Activated CD4-positive, alpha-beta memory T cell treated with anti-CD3 and anti-CD28 coated beads for 36 hours (primary cell): ENCODE measurements at regions not wholly inside any gene's neighbourhood (a gene's known extent, or its start where the extent isn't known, plus 50 kb on each side); places are given as distances from the start of the nearest gene placed in this dataset.

Experiments
- CTCF ChIA-PET: fragments of 350-600 bp; sonication (Branson Sonifier 250); formaldehyde crosslinking; loops from one replicate; lab custom pipeline; 2021; ENCODE audit warnings: antibody characterized with exemption, inconsistent platforms; lab: Charles Lee
- POLR2A ChIA-PET: fragments of 350-600 bp; sonication (Branson Sonifier 250); formaldehyde crosslinking; loops from one replicate; lab custom pipeline; 2021; ENCODE audit warnings: antibody characterized with exemption; lab: Charles Lee
- DNase-seq: peaks from one replicate; pipeline ENCODE4 v3.0.0-alpha.2; 2020
- H3K27ac Mint-ChIP-seq: one replicate; pipeline ENCODE4 v1.8.0; 2021; ENCODE audit warnings: mixed read lengths
- H3K27me3 Mint-ChIP-seq: one replicate; pipeline ENCODE4 v1.8.0; 2021; ENCODE audit warnings: mixed read lengths
- H3K36me3 Mint-ChIP-seq: one replicate; pipeline ENCODE4 v1.8.0; 2021; ENCODE audit warnings: mixed read lengths
- H3K4me1 Mint-ChIP-seq: one replicate; pipeline ENCODE4 v1.8.0; 2021; ENCODE audit warnings: low read depth, mixed read lengths
- H3K4me3 Mint-ChIP-seq: one replicate; pipeline ENCODE4 v1.8.0; 2021; ENCODE audit warnings: mild to moderate bottlenecking, mixed read lengths
- H3K9me3 Mint-ChIP-seq: one replicate; pipeline ENCODE4 v1.8.0; 2021; ENCODE audit warnings: mixed read lengths
- intact Hi-C: fragments of 100-400 bp; cut with micrococcal nuclease; formaldehyde crosslinking; loops from one replicate; pipeline ENCODE4 v1.15.1; 2023

DNA sequence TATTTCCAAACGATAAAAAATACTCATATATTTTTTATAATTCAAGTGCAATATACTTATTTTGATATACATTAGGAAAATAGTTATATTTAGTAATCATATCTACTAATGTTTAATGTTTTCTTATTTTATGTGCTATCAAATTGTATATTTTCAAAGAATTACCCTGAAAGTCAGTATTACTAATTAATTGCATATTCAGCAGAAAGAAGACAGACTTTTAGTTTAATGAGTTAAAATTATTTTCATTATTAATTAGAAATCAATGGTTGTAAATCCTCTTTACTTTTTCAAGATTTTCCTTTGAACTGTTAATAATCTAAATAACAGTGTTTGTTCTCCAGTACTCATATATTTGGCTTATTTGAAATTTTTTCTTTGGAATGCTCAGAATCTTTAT, 181.3 kb upstream of the NDST4 start:
- H3K27ac Mint-ChIP-seq = no peak overlapping the region
- no peaks in the 10 kb centered on the region for H3K27me3 Mint-ChIP-seq
- ChIA-PET CTCF (no interaction called here), POLR2A (no interaction called here)
- no peaks in the 10 kb centered on the region for H3K9me3 Mint-ChIP-seq
- intact Hi-C loops = no loop called here
- H3K36me3 Mint-ChIP-seq = no peaks in the 10 kb centered on the region
- no peak for DNase-seq
- H3K4me3 Mint-ChIP-seq = no peak overlapping the region
- H3K4me1 Mint-ChIP-seq = no peaks in the 10 kb centered on the region

DNA sequence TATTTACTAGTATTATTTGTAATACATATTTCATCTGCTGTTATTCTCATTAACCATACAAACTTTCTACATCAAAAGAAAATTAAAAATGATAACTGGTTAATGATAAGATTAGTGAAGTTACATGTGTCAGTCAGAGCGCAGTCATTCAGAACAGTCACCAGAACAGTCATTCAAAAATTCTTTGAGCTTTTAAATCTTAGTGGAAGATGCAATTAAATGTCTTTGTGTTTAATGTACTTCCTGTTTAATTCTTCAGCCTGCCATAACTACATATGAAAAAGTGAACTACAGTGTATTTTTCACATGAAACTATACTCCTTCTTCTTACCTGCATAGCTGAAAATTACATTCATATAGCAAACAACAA, 179.7 kb upstream of the NDST4 start:
- CTCF ChIA-PET = no interaction called here

GRCh38 chr4:115292320-115293092, 179.1 kb upstream of the NDST4 start:
- no peak for DNase-seq
- Mint-ChIP-seq H3K27ac (no peak overlapping the region), H3K9me3 (no peaks in the 10 kb centered on the region), H3K4me1 (no peaks in the 10 kb centered on the region), H3K36me3 (no peaks in the 10 kb centered on the region), H3K4me3 (no peak overlapping the region), H3K27me3 (no peaks in the 10 kb centered on the region)
- CTCF ChIA-PET = no interaction called here
- intact Hi-C loops = no loop called here
- POLR2A ChIA-PET = no interaction called here

More for the DNA sequence above, 179.7 kb upstream of the NDST4 start:
- POLR2A ChIA-PET = no interaction called here
- H3K4me1 Mint-ChIP-seq = no peaks in the 10 kb centered on the region
- H3K9me3 Mint-ChIP-seq = no peaks in the 10 kb centered on the region
- no peaks in the 10 kb centered on the region for H3K36me3 Mint-ChIP-seq
- DNase-seq = no peak
- H3K27ac Mint-ChIP-seq = no peak overlapping the region
- H3K27me3 Mint-ChIP-seq = no peaks in the 10 kb centered on the region
- H3K4me3 Mint-ChIP-seq = no peak overlapping the region
- intact Hi-C loops = no loop called here

- intact Hi-C loops = no loop called here
- ChIA-PET POLR2A (no interaction called here), CTCF (no interaction called here)
- Mint-ChIP-seq H3K9me3 (no peaks in the 10 kb centered on the region), H3K36me3 (no peaks in the 10 kb centered on the region), H3K4me3 (no peak overlapping the region), H3K4me1 (no peaks in the 10 kb centered on the region), H3K27ac (no peak overlapping the region), H3K27me3 (no peaks in the 10 kb centered on the region)
- no peak for DNase-seq
Measured at GRCh38 chr4:115287426-115287825, 174.0 kb upstream of the NDST4 start.

- POLR2A ChIA-PET = no interaction called here
- Mint-ChIP-seq H3K9me3 (peaks cover 2% of the 10 kb centered on the region), H3K27me3 (no peaks in the 10 kb centered on the region), H3K27ac (no peak overlapping the region), H3K36me3 (no peaks in the 10 kb centered on the region), H3K4me1 (peaks cover 2% of the 10 kb centered on the region), H3K4me3 (no peak overlapping the region)
- intact Hi-C loops = no loop called here
- CTCF ChIA-PET = no interaction called here
- DNase-seq = no peak
Measured at GRCh38 chr4:115279330-115279729, 165.9 kb upstream of the NDST4 start.

- CTCF ChIA-PET = no interaction called here
- H3K27me3 Mint-ChIP-seq = no peaks in the 10 kb centered on the region
- H3K4me3 Mint-ChIP-seq = no peak overlapping the region
- DNase-seq = no peak
- POLR2A ChIA-PET = no interaction called here
- H3K27ac Mint-ChIP-seq = no peak overlapping the region
- peaks cover 2% of the 10 kb centered on the region for H3K9me3 Mint-ChIP-seq
- no peaks in the 10 kb centered on the region for H3K36me3 Mint-ChIP-seq
- intact Hi-C loops = no loop called here
- peaks cover 4% of the 10 kb centered on the region for H3K4me1 Mint-ChIP-seq
Measured at GRCh38 chr4:115278830-115279229, 165.4 kb upstream of the NDST4 start.

- Mint-ChIP-seq H3K36me3 (no peaks in the 10 kb centered on the region), H3K4me3 (no peak overlapping the region), H3K27ac (no peak overlapping the region), H3K27me3 (no peaks in the 10 kb centered on the region), H3K9me3 (peaks cover 2% of the 10 kb centered on the region), H3K4me1 (peaks cover 8% of the 10 kb centered on the region)
- intact Hi-C loops = no loop called here
- CTCF ChIA-PET = no interaction called here
- POLR2A ChIA-PET = no interaction called here
- no peak for DNase-seq
Measured at GRCh38 chr4:115275615-115276014, 162.2 kb upstream of the NDST4 start.

GRCh38 chr4:115274545-115274944, 161.1 kb upstream of the NDST4 start:
- Mint-ChIP-seq H3K9me3 (peaks cover 2% of the 10 kb centered on the region), H3K4me3 (no peak overlapping the region), H3K36me3 (no peaks in the 10 kb centered on the region), H3K27ac (no peak overlapping the region), H3K27me3 (no peaks in the 10 kb centered on the region), H3K4me1 (peaks cover 8% of the 10 kb centered on the region)
- intact Hi-C loops = no loop called here
- ChIA-PET CTCF (no interaction called here), POLR2A (no interaction called here)
- DNase-seq = no peak

DNA sequence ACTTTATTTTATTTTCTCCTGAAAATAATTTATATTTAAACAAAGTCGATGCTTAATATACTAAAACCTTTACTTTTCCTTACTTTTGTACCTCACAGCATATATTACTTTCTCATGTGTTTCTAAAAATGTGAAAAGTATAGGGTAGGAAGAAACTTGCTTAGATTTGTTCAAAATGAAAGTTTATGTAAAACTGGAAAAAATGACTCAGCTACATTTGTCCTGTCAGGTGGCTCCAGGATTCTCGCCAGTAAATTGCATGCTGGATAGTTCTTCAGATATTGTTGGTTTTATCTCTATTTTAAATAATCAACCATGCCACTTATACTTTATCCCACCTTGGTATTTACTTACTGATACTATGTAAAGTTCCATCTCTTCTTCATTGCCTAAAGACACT, 159.2 kb upstream of the NDST4 start:
- Mint-ChIP-seq H3K4me3 (no peak overlapping the region), H3K9me3 (peaks cover 2% of the 10 kb centered on the region), H3K36me3 (no peaks in the 10 kb centered on the region), H3K4me1 (peaks cover 8% of the 10 kb centered on the region), H3K27me3 (no peaks in the 10 kb centered on the region), H3K27ac (no peak overlapping the region)
- intact Hi-C loops = no loop called here
- POLR2A ChIA-PET = no interaction called here
- CTCF ChIA-PET = no interaction called here
- DNase-seq = no peak

DNA sequence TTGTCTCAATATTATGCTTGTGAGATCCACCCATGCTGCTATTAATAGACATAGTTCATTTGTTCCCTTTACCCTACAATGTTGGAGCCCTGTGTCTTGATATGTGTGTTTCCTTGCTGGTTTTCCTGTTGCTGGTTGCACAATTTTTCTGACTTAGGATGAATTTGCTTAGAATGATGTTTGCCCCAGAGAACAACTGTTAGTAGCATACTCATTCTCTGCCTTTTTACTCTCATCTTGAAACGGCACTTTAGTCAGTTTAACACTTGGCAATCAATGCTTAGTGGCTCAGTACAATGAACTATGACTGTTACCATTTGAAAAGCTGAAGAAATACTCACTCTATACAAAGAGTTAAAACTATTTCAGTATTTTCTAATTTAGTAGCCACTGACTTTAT, 158.8 kb upstream of the NDST4 start:
- no peak overlapping the region for H3K27ac Mint-ChIP-seq
- H3K4me1 Mint-ChIP-seq = peaks cover 8% of the 10 kb centered on the region
- ChIA-PET CTCF (no interaction called here), POLR2A (no interaction called here)
- no peak overlapping the region for H3K4me3 Mint-ChIP-seq
- no peaks in the 10 kb centered on the region for H3K36me3 Mint-ChIP-seq
- intact Hi-C loops = no loop called here
- no peaks in the 10 kb centered on the region for H3K27me3 Mint-ChIP-seq
- peaks cover 2% of the 10 kb centered on the region for H3K9me3 Mint-ChIP-seq
- no peak for DNase-seq

GRCh38 chr4:115260195-115260594, 146.8 kb upstream of the NDST4 start:
- Mint-ChIP-seq H3K4me3 (no peak overlapping the region), H3K27ac (no peak overlapping the region), H3K36me3 (no peaks in the 10 kb centered on the region), H3K27me3 (no peaks in the 10 kb centered on the region), H3K4me1 (no peaks in the 10 kb centered on the region), H3K9me3 (no peaks in the 10 kb centered on the region)
- DNase-seq = no peak
- CTCF ChIA-PET = no interaction called here
- POLR2A ChIA-PET = no interaction called here
- intact Hi-C loops = no loop called here

DNA sequence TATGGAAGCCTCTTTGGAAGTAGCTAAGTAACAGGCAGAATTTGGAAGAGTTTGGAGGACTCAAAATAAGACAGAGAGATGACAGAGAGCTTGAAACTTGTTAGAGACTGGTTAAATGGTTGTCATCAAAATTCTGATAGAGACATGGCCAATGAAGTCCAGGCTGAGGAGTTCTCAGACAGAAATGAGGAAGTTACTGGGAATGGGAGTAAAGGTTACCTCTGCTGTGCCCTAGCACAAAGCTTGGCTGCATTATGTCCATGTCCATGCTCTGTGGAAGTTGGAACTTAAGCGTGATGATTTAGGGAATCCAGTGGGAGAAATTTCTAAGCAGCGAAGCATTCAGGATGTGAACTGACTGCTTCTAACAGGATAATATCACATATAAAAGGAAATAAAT, 146.2 kb upstream of the NDST4 start:
- H3K9me3 Mint-ChIP-seq = no peaks in the 10 kb centered on the region
- intact Hi-C loops = no loop called here
- CTCF ChIA-PET = no interaction called here
- no peak overlapping the region for H3K4me3 Mint-ChIP-seq
- H3K36me3 Mint-ChIP-seq = no peaks in the 10 kb centered on the region
- no peaks in the 10 kb centered on the region for H3K27me3 Mint-ChIP-seq
- H3K4me1 Mint-ChIP-seq = no peaks in the 10 kb centered on the region
- no peak for DNase-seq
- POLR2A ChIA-PET = no interaction called here
- H3K27ac Mint-ChIP-seq = no peak overlapping the region

DNA sequence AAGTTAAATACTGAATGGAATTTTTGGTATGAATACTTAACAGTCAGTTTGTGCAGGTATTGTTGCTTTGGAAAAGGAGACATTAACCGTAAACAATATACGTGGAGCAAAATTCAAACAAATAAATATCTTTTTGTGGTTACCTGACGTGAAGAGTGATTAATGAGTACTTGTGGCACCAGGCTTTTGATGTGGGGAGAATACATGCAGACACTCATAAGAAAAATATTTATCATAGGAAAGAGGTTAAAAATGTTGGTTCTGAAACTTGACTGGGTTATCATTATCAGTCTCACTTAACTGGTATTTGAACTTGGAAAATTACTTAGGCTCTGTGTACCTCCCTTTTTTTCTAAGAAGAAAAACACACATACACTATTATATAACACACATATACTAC, 136.4 kb upstream of the NDST4 start:
- Mint-ChIP-seq H3K9me3 (no peaks in the 10 kb centered on the region), H3K36me3 (no peaks in the 10 kb centered on the region), H3K4me1 (no peaks in the 10 kb centered on the region), H3K27ac (no peak overlapping the region), H3K27me3 (no peaks in the 10 kb centered on the region), H3K4me3 (no peak overlapping the region)
- POLR2A ChIA-PET = no interaction called here
- intact Hi-C loops = no loop called here
- DNase-seq = no peak
- CTCF ChIA-PET = no interaction called here
